HG02852 (cell line): ENCODE measurements at regions not wholly inside any gene's neighbourhood (a gene's known extent, or its start where the extent isn't known, plus 50 kb on each side); places are given as distances from the start of the nearest gene placed in this dataset.
"Not testable (repeated sequence)": the region's sequence is repeated elsewhere in the genome, so short reads cannot be mapped to it uniquely, and the experiment has no call there.

Experiments used
- ATAC-seq: cut with Tn5 transposase; IDR thresholded peaks from one replicate; pipeline ENCODE4 v1.9.1; 2021; ENCODE audit warnings: mild to moderate bottlenecking, moderate library complexity; ENCODE audit not compliant: unreplicated experiment

DNA sequence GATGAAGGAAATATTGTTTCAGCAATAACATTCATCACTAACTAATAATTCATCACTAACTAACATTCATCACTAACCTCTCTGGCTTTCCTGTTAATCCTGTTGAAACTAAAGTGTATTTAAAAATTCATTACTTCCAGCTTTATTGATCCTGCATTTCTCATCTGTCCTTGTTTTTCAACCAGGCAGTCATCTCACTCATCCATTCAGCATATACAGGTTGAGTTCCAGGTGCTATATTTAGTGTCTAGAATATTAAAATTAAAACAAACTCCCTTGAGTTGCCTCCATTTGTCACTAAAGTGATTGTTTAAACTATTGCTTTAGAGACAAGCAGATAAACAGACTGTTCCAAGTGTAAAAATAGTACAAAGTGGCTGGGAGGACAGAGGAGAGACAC is 58.1 kb downstream of the ATXN7L3B start:
- no peak for ATAC-seq

DNA sequence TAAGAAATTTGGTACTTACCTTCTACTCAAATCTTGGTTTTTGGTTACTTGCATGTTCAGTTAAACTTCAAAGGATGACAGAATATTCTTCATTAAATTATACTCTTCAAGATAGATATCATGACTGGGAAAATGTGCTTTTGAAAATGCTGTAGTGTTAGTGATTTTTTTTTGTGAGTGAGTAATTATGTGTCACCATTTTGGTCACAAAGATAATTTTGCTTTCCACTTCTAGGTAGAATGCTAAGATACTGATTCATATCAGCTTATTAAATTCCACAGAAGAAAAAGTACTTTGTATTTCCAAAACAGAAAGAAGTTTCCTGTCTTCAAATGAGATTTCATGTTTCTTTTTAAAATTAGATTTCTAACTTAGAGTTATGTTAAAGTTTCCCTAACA is 61.2 kb downstream of the ATXN7L3B start:
- ATAC-seq = no peak

DNA sequence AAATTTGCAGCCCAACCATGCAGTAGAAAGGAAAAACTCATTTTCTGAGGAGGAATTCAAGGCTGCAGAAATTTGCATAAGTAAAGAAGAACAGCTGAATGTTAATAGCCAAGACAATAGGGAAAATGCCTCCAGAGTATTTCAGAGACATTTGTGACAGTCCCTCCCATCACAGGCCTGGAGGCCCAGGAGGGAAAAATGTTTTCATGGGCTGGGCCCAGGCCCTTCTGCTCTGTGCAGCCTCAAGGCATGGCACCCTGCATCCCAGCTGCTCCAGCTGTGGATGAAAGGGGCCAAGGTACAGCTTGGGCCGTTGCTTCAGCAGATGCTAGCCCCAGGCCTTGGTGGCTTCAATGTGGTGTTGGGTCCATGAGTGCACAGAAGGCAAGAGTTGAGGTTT is 62.3 kb downstream of the ATXN7L3B start:
- no peak for ATAC-seq

DNA sequence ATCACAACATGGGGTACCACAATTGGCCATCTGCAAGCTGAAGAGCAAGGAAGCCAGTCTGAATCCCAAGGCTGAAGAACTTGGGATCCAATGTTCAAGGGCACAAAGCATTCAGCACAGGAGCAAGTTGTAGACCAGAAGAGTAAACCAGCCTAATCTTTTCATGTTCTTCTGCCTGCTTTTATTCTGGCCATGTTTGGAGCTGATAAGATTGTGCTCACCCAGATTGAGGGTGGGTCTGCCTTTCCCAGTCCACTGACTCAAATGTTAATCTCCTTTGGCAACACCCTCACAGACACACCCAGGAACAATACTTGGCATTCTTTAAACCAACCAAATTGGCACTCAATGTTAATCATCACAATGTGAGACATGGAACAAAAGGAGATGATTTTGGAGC is 63.2 kb downstream of the ATXN7L3B start:
- ATAC-seq = not testable (repeated sequence)

DNA sequence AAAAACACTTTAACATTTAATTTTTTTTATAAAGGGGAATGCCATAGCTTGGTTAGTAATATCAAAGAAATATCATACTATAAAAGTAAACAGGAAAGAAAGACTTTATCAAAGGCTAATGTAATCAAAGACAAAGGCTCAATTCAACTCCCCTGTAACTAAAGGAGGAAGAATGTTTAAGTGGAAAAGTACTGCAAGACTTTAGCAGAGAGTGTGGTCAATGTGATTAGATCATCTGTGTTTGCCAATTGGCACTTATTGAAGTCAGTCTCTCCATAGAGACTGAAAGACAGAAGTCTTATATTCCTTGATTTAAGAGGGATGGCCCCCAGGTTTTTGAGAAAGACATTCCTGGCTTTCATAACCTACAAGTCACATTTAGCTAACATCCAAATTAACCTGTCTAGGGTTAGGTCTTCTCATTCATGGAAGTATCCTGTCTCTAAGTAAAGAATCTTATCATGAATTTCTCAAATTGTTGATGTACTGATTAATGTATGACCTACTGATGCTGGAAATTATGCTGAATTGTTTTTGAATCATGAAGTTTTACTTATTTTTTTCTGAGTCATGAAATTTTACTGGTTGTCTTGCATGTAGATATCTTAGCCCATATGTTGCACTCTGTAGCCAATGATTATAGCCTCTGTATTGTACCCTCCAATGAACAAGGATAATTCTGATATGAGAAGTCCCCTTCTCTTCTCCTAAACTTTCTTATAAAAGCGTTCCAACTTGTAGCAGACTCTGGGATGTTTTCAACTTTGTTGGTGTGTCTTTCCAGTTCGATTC is 65.4 kb downstream of the ATXN7L3B start:
- ATAC-seq = no peak

DNA sequence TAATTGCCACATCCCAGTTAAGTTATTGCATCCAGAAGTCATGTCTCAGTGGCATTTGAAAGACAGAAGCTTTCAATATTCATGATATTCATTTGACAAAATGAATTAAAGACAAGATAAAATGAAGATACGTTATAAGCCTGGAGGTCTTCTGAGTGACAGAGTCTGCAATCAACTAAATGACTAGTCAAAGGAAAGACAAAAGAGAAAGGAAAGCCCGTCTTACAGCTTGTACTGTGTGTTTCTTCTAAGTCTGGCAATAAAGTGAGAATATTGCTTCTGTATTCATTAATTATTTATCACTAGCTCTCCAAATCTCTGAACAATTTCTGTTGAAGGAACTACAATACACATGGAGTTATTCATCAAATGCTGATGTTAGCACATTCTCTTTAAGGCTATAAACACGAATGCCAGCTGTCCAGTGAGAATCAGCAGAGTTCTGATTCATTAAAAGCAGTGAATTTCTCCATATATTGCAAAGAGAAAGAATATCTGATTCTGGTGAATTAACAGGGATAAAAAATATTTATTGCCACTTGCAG is 70.7 kb downstream of the ATXN7L3B start:
- ATAC-seq = no peak

DNA sequence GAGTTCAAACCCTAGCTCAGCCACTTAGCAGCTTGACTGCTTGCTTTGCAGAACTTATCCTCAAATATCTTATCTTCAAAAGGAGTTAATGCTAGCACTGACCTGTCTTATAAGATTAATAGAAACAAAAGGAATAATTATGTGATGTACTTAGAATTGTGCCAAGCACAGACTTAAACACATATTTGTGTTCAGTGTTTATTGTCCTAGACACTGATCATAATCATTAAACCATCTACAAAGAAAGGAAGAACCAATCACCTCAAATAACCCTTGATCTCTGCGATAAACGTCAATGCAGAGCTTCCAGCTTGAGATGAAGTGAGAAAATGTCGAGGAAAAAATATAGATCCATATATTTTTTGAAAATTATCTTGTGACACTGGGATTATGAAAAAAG is 73.1 kb downstream of the ATXN7L3B start:
- no peak for ATAC-seq

DNA sequence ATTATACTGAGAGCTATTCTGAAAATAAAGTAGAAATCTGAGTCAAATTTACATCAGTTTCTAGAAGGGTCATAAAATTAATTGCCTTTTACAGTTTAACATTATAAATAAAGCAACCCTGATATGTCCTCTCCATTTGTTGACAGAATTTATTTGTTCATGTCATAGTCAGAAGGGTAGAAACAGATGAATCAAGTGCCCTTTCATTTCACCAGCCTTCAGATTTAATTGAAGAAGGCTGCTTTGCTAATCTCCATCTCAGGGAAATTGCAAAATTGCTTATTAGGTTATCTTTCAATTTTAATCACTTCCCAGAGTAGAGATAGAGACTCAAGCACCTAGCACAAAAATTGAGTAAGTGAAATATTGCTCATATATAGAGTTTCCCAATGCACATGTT is 76.8 kb downstream of the ATXN7L3B start:
- no peak for ATAC-seq

DNA sequence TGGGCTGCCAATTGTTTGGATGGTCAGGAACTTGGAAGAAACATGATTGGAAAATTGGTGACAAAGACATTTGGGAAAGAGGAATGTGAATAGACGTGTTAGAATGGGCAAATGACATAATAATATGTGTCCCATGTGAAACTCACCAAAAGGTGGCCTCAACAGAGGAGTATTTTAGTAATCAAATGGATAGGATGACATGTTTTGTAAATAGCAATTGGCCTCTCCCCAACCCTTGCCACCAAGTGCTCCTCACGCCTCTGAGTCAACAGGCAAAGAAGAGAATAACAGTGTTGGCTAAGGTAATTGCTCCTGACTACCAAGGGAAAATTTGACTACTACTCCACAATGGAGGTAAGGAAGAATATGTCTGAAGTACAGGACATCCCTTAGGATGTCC is 81.4 kb downstream of the ATXN7L3B start:
- ATAC-seq = no peak

DNA sequence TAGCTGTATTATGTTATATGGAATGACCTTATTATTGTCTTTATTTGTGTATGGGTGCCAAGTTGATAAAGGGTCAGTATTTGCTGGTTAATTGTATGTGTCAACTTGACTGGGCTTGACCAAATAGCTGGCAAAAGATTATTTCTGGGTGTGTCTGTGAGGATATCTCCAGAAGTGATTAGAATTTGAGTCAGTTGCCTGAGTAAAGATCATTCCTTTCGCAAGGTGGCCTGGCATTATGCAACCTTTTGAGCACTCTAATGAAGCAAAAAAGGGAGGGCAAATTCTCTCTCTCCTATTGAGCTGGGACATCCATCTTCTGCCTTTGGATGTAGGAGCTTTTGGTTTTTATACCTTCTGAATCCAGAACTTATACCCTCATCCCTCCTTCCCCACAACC is 82.2 kb downstream of the ATXN7L3B start:
- no peak for ATAC-seq

DNA sequence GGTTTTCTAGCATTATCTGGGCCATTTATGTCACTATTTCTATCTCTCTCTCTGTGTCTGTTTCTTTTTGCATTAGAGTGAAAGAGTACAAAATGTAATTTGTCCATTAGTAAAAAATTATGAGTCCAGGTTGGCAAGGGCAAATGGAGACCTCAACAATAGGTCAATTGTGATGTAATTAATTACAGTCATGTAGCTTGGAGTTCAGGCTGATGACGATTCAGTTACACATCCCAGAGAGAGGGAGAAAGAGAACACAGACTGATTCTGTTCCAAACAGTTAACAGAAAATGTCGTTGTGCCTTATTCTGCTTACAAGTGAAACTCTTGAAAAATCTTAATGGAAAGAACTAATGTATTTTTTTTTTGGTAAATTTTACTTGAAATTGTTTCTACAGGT is 83.3 kb downstream of the ATXN7L3B start:
- no peak for ATAC-seq

DNA sequence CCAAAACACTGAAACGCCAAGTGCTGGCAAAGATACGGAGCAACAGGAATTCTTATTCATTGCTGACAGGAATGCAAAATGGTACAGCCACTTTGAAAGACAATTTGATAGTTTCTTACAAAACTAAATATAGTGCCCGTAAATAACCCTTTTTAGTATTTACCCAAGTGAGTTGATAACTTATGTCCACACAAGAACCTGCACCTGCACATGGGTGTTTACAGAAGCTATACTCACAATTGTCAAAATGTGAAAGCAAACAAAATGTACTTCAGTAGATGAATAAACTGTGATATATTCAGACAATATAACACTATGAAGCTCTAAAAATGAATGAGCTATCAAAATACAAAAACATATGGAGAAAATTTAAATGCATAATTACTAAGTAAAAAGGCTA is 86.6 kb downstream of the ATXN7L3B start:
- ATAC-seq = no peak

DNA sequence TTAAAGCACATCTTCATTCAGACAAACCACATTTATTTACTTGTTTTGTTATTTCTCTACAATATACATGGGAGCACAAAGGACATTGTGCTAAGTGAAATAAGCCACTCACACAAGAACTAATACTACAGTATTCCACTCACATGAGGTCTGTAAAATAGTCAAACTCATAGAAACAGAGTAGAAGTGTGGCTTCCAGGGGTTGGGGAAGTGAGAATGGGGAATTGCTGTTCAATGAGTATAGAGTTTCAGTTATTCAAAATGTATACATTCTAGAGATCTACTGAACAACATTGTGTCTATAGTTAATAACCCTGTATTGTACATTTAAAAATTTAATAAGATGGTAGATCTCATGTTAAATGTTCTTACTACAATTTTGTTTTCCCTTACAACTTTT is 88.8 kb downstream of the ATXN7L3B start:
- peak; percentile 87 for ATAC-seq

DNA sequence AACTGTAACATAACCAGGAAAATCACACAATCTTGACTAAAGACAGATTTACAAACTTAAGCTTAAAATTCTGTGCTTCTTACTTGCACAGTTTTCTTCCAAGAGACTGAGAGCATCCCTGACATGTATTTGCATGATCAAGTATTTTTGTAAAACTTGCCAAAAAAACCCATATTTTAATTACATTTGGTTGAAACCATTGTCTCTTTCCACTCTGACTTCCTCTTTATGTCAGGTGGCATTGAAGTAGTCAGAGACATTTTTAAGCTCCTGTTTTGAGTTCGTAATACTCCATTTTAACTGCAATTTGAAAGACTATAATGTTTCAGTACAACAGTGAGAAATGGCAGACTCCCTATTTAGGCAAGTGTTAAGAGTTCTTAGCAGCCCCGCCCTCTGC is 103.6 kb downstream of the ATXN7L3B start:
- no peak for ATAC-seq

DNA sequence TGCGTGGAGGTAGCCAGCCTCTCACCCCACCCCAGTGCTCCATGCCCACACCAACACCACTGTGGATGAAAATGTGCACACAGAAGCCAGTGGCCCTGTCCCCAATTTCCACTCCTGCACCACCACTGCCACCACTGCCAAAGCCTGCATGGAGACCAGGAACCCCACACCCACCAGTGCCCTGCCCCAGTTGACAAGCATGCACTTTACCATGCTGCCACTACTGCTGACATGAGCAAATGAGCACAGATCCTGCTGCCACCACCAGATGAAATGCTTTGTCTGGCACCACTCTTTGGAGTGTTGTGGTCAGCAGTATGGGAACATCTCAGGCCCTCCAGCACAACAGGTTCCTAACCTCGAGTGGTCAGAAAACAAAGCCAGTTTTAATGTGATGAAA is 104.1 kb downstream of the ATXN7L3B start:
- ATAC-seq = no peak

DNA sequence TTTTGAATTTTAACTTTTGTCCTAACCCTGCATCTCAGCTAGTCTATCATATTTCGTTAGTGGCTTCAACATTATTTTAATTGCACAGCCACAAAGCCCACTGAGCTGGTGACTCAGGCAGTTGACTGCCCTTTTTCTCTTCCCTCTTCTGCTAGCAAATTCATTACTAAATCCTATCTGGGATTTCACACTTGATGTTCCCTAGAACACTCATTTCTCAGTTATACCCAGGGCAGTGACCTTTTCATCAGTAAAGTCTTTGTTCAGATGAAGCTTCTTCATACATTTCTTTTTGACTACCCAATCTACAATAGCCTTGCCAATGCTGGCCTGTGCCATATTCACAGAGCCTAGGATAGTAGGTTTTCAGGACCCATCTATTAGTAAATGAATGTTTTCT is 107.0 kb downstream of the ATXN7L3B start:
- no peak for ATAC-seq

DNA sequence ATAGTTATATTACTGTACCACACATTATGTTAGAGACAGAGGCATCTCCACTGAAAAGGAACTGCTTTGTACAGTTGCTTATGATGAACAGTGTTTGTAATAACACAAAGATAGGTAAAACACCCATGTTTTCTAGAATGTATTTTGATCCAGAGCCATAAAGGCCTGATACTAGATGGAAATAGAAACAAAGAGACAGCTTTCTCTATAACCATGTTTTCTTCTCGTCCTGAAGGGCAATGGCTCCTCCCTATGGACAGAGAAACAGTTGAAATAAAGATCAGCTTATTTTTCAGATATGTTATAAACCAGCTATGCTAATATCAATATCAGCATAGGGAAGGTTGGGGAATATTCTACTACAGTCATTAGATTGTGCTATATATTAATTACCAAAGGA is 109.2 kb downstream of the ATXN7L3B start:
- no peak for ATAC-seq

DNA sequence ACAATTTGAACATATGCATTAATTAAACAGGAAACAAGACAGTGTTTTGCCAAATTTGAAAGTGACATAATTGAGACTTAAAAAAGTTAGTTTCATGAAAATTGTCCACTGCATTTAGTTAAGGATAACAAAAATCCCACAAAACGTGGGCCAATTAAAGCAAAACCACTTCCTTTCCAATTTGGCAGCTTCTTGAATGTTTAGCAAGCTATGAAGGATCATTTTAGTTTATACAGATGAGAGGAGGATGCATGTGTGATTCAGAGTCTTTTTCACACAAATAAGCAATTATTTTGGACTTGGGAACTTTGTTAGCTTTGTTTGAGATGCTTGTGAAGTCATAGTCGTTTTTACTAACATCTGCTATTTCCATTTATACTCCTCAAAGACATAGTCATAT is 109.6 kb downstream of the ATXN7L3B start:
- no peak for ATAC-seq

DNA sequence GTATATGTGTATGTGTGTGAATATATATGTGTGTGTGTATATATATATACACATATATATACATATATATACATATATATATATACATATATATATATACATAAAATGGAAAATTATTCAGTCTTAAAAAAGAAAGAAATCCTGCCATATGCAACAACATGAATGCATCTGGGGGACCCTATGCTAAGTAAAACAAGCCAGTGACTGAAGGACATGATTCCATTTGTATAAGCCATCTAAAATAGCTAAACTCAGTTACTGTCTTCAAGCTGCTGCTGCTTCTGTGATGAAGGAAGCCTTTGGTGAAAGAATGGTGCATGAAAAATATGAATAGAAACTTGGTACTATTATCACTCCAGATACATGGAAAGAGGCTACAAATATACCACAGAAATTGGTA is 118.6 kb downstream of the ATXN7L3B start:
- ATAC-seq = no peak

DNA sequence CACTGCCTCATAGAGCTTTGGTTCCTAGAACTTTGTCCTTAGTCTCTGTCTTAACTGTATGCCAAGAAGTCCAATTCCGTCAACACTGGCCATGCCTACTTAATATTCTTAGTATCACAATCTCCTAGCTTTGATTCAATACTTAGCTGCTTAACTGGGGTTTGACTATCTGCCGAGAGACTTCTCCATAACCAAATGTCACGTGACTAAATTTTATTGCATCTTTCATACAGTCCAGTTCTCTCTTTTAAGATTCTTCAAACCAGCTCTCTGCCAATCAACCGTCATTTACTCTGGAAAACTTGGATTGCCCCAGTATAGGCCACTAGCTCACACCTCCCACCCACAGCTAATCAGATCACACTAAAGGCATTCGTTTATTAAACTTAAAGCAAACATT is 122.8 kb downstream of the ATXN7L3B start:
- no peak for ATAC-seq

DNA sequence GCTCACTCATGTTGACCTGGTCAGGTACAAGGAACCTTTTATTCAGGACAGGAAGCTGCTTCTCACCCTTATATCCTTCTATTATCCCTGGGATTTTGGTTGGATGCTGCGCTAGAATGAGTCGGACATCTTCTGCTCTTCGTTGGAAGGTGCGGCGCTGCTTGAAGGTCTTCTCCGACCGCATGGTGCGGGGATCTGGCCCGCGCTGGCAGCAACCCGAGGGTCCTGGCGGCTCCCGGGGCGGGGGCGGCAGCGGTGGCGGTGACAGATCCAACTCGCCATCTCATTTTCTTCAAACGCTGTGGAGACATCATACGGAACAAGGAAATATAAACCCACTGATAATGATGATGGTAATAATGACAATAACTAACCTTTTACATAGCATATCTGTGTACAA is 126.3 kb downstream of the ATXN7L3B start:
- ATAC-seq = no peak

DNA sequence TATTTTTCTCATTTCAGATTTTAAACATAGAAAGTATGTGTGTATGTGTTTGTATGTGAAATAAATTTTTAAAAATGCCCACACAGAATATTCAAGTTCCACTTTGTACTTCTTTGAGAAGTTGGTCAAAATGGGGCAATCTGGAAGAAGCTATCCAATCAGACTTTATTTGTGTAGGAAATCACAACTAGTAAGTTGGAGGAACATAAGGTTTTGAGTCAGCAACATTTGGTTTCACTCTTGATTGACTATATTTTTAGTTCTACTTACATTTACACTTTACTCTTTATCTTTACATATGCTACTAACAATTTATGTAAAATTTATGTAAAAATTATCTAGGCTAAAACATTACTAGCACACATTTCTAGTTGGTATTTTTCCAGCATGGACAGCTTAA is 128.1 kb downstream of the ATXN7L3B start:
- no peak for ATAC-seq

DNA sequence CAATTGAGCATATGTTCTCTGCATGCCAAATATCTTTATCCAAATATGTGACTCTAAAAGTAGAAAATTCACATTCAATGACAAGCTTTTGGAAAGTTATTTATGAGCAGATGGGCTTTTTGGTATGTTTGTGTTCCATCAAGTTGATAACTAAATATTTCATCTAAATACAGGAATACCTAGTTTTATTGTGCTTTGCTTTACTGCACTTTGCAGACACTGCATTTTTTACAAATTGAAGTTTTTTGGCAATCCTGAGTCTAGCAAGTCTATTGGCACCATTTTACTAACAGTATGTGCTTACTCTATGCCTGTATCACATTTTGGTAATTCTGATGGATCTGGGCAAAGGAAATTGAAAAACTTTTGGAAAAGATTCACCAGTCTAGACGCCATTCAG is 133.8 kb downstream of the ATXN7L3B start:
- no peak for ATAC-seq
